H1 (cell line): ENCODE measurements at regions not wholly inside any gene's neighbourhood (a gene's known extent, or its start where the extent isn't known, plus 50 kb on each side); places are given as distances from the start of the nearest gene placed in this dataset.
"Not testable (repeated sequence)": the region's sequence is repeated elsewhere in the genome, so short reads cannot be mapped to it uniquely, and the experiment has no call there.

Experiments used
- CTCF ChIA-PET: fragments of 300-600 bp; sonication (Branson Sonifier 250); formaldehyde crosslinking; loops from one replicate; lab custom pipeline; 2021; ENCODE audit not compliant: partially characterized antibody; lab: Charles Lee
- POLR2A ChIA-PET: fragments of 300-600 bp; sonication (Branson Sonifier 250); formaldehyde crosslinking; loops from one replicate; lab custom pipeline; 2021; ENCODE audit warnings: inconsistent platforms; ENCODE audit not compliant: partially characterized antibody; lab: Charles Lee
- DNase-seq, 2 experiments: peaks; one replicate each; pipeline versions ENCODE4 v3.0.0 to v3.0.0-alpha.2; 2010 to 2022; ENCODE audit warnings: low spot score in 2 of 2, low read depth in 1 of 2, mixed read lengths in 1 of 2
- FAIRE-seq: peaks from 2 replicates; lab custom pipeline; 2011; peaks lifted over from hg19 to GRCh38; lab: Jason Lieb, UNC
- H2AFZ ChIP-seq: 2 replicates; pipeline ENCODE4 v1.8.1; 2012; ENCODE audit warnings: low read length, inconsistent platforms
- H2AK5ac ChIP-seq: 2 replicates; pipeline ENCODE4 v1.6.1; 2013; ENCODE audit warnings: low read depth, low read length
- H2BK120ac ChIP-seq: replicated peaks from 2 replicates; pipeline ENCODE3; 2013; ENCODE audit warnings: low read depth, low read length, inconsistent platforms
- H2BK12ac ChIP-seq: 2 replicates; pipeline ENCODE4 v1.6.1; 2013; ENCODE audit warnings: low read depth, low read length
- H2BK15ac ChIP-seq: 2 replicates; pipeline ENCODE4 v1.6.1; 2013; ENCODE audit warnings: low read length
- H2BK20ac ChIP-seq: 2 replicates; pipeline ENCODE4 v1.6.1; 2013; ENCODE audit warnings: low read length
- H2BK5ac ChIP-seq: 2 replicates; pipeline ENCODE4 v1.6.1; 2013; ENCODE audit warnings: low read depth, low read length
- H3K14ac ChIP-seq: 2 replicates; pipeline ENCODE4 v1.6.1; 2013; ENCODE audit warnings: inconsistent platforms; ENCODE audit not compliant: insufficient read length
- H3K18ac ChIP-seq: 2 replicates; pipeline ENCODE4 v1.6.1; 2013; ENCODE audit warnings: low read length; ENCODE audit errors: extremely low read depth
- H3K23ac ChIP-seq: 2 replicates; pipeline ENCODE4 v1.6.1; 2013; ENCODE audit warnings: inconsistent platforms; ENCODE audit not compliant: insufficient read length
- H3K23me2 ChIP-seq: 2 replicates; pipeline ENCODE4 v1.6.1; 2013; ENCODE audit warnings: low read depth, low read length
- H3K27ac ChIP-seq: 2 replicates; pipeline ENCODE4 v1.6.1; 2011; ENCODE audit warnings: low read depth, low read length, inconsistent platforms
- H3K27me3 ChIP-seq, 4 experiments: replicated peaks in 1 of 4; 1 replicate in 1 of 4; 2 replicates in 3 of 4; pipeline versions ENCODE4 v1.6.1 to v1.8.1; 2011 to 2013; ENCODE audit warnings: low read length in 3 of 4, mild to moderate bottlenecking in 3 of 4, inconsistent platforms in 2 of 4, mixed read lengths in 2 of 4, moderate library complexity in 1 of 4; ENCODE audit not compliant: control insufficient read depth in 3 of 4, insufficient read depth in 3 of 4; ENCODE audit errors: extremely low read depth in 1 of 4
- H3K36me3 ChIP-seq, 4 experiments: 2 replicates each; pipeline versions ENCODE4 v1.6.1 to v1.8.1; 2011 to 2013; ENCODE audit warnings: mild to moderate bottlenecking in 4 of 4, low read length in 3 of 4, moderate library complexity in 2 of 4, control low read depth in 1 of 4, inconsistent platforms in 1 of 4; ENCODE audit not compliant: insufficient read depth in 4 of 4, control insufficient read depth in 2 of 4
- H3K4ac ChIP-seq: replicated peaks from 2 replicates; pipeline ENCODE3; 2013; ENCODE audit warnings: low read length, low read depth, mixed read lengths, inconsistent platforms; ENCODE audit not compliant: insufficient read length
- H3K4me1 ChIP-seq, 4 experiments: replicated peaks in 1 of 4; 1 replicate in 1 of 4; 2 replicates in 3 of 4; pipeline versions ENCODE4 v1.6.1 to v1.8.1; 2011 to 2013; ENCODE audit warnings: low read length in 3 of 4, inconsistent platforms in 2 of 4, mixed read lengths in 1 of 4; ENCODE audit not compliant: insufficient read depth in 4 of 4, control insufficient read depth in 3 of 4
- H3K4me2 ChIP-seq, 2 experiments: 2 replicates each; pipeline versions ENCODE4 v1.6.1 to v1.8.1; 2011 to 2013; ENCODE audit warnings: low read depth in 2 of 2, low read length in 2 of 2, control low read depth in 1 of 2, inconsistent platforms in 1 of 2, mild to moderate bottlenecking in 1 of 2; ENCODE audit not compliant: insufficient read depth in 1 of 2
- H3K4me3 ChIP-seq, 4 experiments: fragments of 200-600, 300-600 bp in 1 of 4; sonication (generic), shearing (Covaris generic), sonication (Bioruptor Twin) in 1 of 4; 2 replicates each; pipeline versions ENCODE4 v1.5.1 to v1.8.1; 2011 to 2016; ENCODE audit warnings: low read length in 4 of 4, low read depth in 3 of 4, control low read depth in 2 of 4, inconsistent platforms in 2 of 4, mild to moderate bottlenecking in 2 of 4, mixed read lengths in 1 of 4, moderate library complexity in 1 of 4; ENCODE audit not compliant: insufficient read depth in 2 of 4; ENCODE audit errors: extremely low read depth in 1 of 4
- H3K56ac ChIP-seq: replicated peaks from 2 replicates; pipeline ENCODE3; 2013; ENCODE audit warnings: low read depth, mild to moderate bottlenecking, mixed read lengths, low read length, inconsistent platforms; ENCODE audit not compliant: insufficient read length
- H3K79me1 ChIP-seq: 2 replicates; pipeline ENCODE4 v1.6.1; 2013; ENCODE audit warnings: low read depth, low read length, control low read depth
- H3K79me2 ChIP-seq, 2 experiments: 2 replicates each; pipeline versions ENCODE4 v1.6.1 to v1.8.1; 2012 to 2013; ENCODE audit warnings: low read length in 2 of 2, mild to moderate bottlenecking in 2 of 2, inconsistent platforms in 1 of 2; ENCODE audit not compliant: insufficient read depth in 2 of 2, control insufficient read depth in 1 of 2
- H3K9ac ChIP-seq, 4 experiments: replicated peaks in 1 of 4; 1 replicate in 1 of 4; 2 replicates in 3 of 4; pipeline versions ENCODE4 v1.6.1 to v1.8.1; 2011 to 2013; ENCODE audit warnings: low read depth in 3 of 4, low read length in 3 of 4, control low read depth in 2 of 4, mild to moderate bottlenecking in 2 of 4, moderate library complexity in 2 of 4, inconsistent platforms in 1 of 4; ENCODE audit errors: extremely low read depth in 1 of 4
- H3K9me3 ChIP-seq, 2 experiments: 2 replicates each; pipeline versions ENCODE4 v1.6.1 to v1.8.1; 2012 to 2013; ENCODE audit warnings: mild to moderate bottlenecking in 2 of 2, moderate library complexity in 2 of 2, control low read depth in 1 of 2, inconsistent platforms in 1 of 2, low read depth in 1 of 2, low read length in 1 of 2, mixed read lengths in 1 of 2; ENCODE audit not compliant: insufficient read depth in 2 of 2
- H4K20me1 ChIP-seq, 2 experiments: replicated peaks in 1 of 2; 2 replicates each; pipeline versions ENCODE3 to v1.8.1; 2011 to 2013; ENCODE audit warnings: inconsistent platforms in 2 of 2, low read length in 2 of 2, mild to moderate bottlenecking in 1 of 2; ENCODE audit not compliant: insufficient read depth in 2 of 2, control insufficient read depth in 1 of 2
- H4K5ac ChIP-seq: 2 replicates; pipeline ENCODE4 v1.6.1; 2013; ENCODE audit warnings: low read length, low read depth, mixed read lengths, inconsistent platforms; ENCODE audit not compliant: insufficient read length
- H4K8ac ChIP-seq: 2 replicates; pipeline ENCODE4 v1.8.0; 2013; ENCODE audit warnings: mild to moderate bottlenecking, moderate library complexity, low read length, inconsistent platforms; ENCODE audit not compliant: insufficient read depth; ENCODE audit errors: extremely low read depth
- H4K91ac ChIP-seq: replicated peaks from 2 replicates; pipeline ENCODE3; 2013; ENCODE audit warnings: low read length, mixed read lengths, inconsistent platforms; ENCODE audit not compliant: insufficient read length
- BRCA1 ChIP-seq: IDR thresholded peaks from 2 replicates; pipeline ENCODE4 v1.6.1; 2012; ENCODE audit warnings: low read depth, low read length, improper control_type of control experiment
- CHD2 ChIP-seq: IDR thresholded peaks from 2 replicates; pipeline ENCODE4 v1.6.1; 2012; ENCODE audit warnings: low read length, improper control_type of control experiment
- EGR1 ChIP-seq: IDR thresholded peaks from 2 replicates; pipeline ENCODE4 v1.6.1; 2011; ENCODE audit warnings: low read depth, low read length, borderline replicate concordance
- POLR2AphosphoS5 ChIP-seq: IDR thresholded peaks from 2 replicates; pipeline ENCODE4 v1.6.1; 2011; ENCODE audit warnings: low read depth, low read length
- SP2 ChIP-seq: IDR thresholded peaks from 2 replicates; pipeline ENCODE4 v1.6.1; 2012; ENCODE audit warnings: mild to moderate bottlenecking, low read length, inconsistent platforms
- SP4 ChIP-seq: IDR thresholded peaks from 2 replicates; pipeline ENCODE4 v1.6.1; 2012; ENCODE audit warnings: low read length, inconsistent platforms
- WGBS, 2 experiments: shearing (Covaris generic) in 1 of 2; methylation state at CpG; one replicate each; pipeline versions ENCODE4 v1.1.6 to v1.1.7; 2013 to 2015; ENCODE audit warnings: low lambda C conversion rate in 2 of 2, mixed read lengths in 2 of 2, inconsistent platforms in 1 of 2, low coverage in 1 of 2, missing lambda C conversion rate in 1 of 2; ENCODE audit not compliant: insufficient replicate concordance in 2 of 2, insufficient coverage in 1 of 2, insufficient read length in 1 of 2; ENCODE audit errors: extremely low coverage in 1 of 2, missing lambda C conversion rate in 1 of 2; 5-methylcytosine and 5-hydroxymethylcytosine counted together
- TF ChIP-seq, protein P1 (sequence below): IDR thresholded peaks from 2 replicates; pipeline ENCODE4 v1.6.1; 2012; ENCODE audit warnings: low read length, inconsistent platforms
- TF ChIP-seq, protein P2 (sequence below): IDR thresholded peaks from 2 replicates; pipeline ENCODE4 v1.6.1; 2011; ENCODE audit warnings: low read length, improper control_type of control experiment

DNA sequence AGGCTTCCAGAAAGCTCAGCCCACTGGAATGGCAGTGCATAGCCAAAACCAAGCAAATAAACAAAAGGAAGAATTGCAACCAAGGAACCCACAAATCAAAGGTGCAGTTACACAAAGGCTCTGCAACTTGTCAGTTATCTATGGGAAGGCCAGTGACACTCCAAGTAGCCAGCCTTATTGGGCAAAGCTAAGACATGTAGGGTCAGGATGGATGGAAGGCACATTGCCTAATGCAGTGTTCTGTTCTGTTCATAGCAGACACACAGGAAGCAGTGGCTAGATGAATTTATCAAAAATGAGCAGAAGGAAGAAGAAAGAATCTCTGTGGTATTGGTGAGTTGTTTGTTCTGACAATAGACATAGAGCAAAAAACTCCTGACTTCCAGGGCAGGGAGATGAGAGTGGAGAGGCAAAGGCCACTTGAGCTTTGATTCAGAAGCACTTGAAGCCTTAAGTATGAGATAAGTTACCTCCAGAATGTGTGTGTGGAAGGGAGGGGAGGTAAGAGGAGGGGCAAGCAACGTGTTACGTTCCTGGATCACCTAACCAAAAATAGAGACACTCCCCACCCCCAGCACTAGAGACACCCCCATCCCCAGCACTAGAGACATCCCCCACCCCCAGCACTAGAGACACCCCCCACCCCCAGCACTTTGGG, 57.9 kb upstream of the AKAP12 start (continued):
- TF ChIP-seq, protein P1, sequence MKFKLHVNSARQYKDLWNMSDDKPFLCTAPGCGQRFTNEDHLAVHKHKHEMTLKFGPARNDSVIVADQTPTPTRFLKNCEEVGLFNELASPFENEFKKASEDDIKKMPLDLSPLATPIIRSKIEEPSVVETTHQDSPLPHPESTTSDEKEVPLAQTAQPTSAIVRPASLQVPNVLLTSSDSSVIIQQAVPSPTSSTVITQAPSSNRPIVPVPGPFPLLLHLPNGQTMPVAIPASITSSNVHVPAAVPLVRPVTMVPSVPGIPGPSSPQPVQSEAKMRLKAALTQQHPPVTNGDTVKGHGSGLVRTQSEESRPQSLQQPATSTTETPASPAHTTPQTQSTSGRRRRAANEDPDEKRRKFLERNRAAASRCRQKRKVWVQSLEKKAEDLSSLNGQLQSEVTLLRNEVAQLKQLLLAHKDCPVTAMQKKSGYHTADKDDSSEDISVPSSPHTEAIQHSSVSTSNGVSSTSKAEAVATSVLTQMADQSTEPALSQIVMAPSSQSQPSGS: no peak
- no peak for TF ChIP-seq CHD2
- TF ChIP-seq BRCA1: no peak
- TF ChIP-seq SP4: no peak
- TF ChIP-seq EGR1: no peak
- TF ChIP-seq, protein P2, sequence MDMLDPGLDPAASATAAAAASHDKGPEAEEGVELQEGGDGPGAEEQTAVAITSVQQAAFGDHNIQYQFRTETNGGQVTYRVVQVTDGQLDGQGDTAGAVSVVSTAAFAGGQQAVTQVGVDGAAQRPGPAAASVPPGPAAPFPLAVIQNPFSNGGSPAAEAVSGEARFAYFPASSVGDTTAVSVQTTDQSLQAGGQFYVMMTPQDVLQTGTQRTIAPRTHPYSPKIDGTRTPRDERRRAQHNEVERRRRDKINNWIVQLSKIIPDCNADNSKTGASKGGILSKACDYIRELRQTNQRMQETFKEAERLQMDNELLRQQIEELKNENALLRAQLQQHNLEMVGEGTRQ: no peak
- no peak for TF ChIP-seq POLR2AphosphoS5
- TF ChIP-seq SP2: no peak

DNA sequence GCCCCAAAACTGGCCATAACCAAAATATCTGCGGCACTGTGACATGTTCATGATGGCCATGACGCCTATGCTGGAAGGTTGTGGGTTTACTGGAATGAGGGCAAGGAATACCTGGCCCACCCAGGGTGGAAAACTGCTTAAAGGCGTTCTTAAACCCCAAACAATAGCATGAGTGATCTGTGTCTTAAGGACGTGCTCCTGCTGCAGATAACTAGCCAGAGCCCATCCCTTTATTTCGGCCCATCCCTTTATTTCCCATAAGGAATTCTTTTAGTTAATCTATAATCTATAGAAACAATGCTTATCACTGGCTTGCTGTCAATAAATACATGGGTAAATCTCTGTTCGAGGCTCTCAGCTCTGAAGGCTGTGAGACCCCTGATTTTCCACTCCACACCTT, 56.8 kb upstream of the AKAP12 start:
- CTCF ChIA-PET, FAIRE-seq: not testable (repeated sequence)

More for the DNA sequence above, 56.8 kb upstream of the AKAP12 start:
- H4K8ac ChIP-seq, H3K79me2 ChIP-seq, H4K20me1 ChIP-seq, H3K18ac ChIP-seq, H2BK12ac ChIP-seq, H3K27me3 ChIP-seq, H4K91ac ChIP-seq, H3K14ac ChIP-seq, H2BK20ac ChIP-seq, POLR2A ChIA-PET, H3K4me3 ChIP-seq, H2BK5ac ChIP-seq, H3K4me1 ChIP-seq, H3K36me3 ChIP-seq, H2AK5ac ChIP-seq, H3K56ac ChIP-seq, H3K9ac ChIP-seq, H3K23me2 ChIP-seq, H3K27ac ChIP-seq, H4K5ac ChIP-seq, DNase-seq, H2BK120ac ChIP-seq, H3K23ac ChIP-seq, H2AFZ ChIP-seq, H3K79me1 ChIP-seq, H3K4ac ChIP-seq, H2BK15ac ChIP-seq, H3K4me2 ChIP-seq: not testable (repeated sequence)
- WGBS, 2 experiments: 85% methylated on average over 6 of the region's 6 CpGs; no CpG with 5 or more reads in 1 of the 2 experiments
- peaks cover 0 to 11% of the 10 kb centered on the region in 2 experiments; a peak in 2 of 4 replicates for H3K9me3 ChIP-seq
